ENCODE measurements at regions not wholly inside any gene's neighbourhood (a gene's known extent, or its start where the extent isn't known, plus 50 kb on each side); places are given as distances from the start of the nearest gene placed in this dataset.
"Not testable (repeated sequence)": the region's sequence is repeated elsewhere in the genome, so short reads cannot be mapped to it uniquely, and the experiment has no call there.

GRCh38 chr15:59894835-59895234, 109.3 kb upstream of the FOXB1 start:
- DNase-seq: no peak

GRCh38 chr15:59892985-59893384, 111.1 kb upstream of the FOXB1 start:
- no peak for DNase-seq

GRCh38 chr15:59887870-59888269, 116.2 kb upstream of the FOXB1 start:
- not testable (repeated sequence) for DNase-seq

GRCh38 chr15:59887211-59887610, 116.9 kb upstream of the FOXB1 start:
- no peak for DNase-seq

GRCh38 chr15:59886441-59886840, 117.7 kb upstream of the FOXB1 start:
- no peak for DNase-seq

- DNase-seq: no peak
Measured at GRCh38 chr15:59885832-59886231, 118.3 kb upstream of the FOXB1 start.

- no peak for DNase-seq
Measured at GRCh38 chr15:59879506-59880265, 124.4 kb upstream of the FOXB1 start.

GRCh38 chr15:59876140-59876539, 128.0 kb upstream of the FOXB1 start:
- DNase-seq: no peak

- no peak for DNase-seq
Measured at GRCh38 chr15:59873644-59874272, 130.4 kb upstream of the FOXB1 start.

GRCh38 chr15:59867086-59867855, 136.8 kb upstream of the FOXB1 start:
- DNase-seq: no peak

GRCh38 chr15:59866642-59867041, 137.5 kb upstream of the FOXB1 start:
- no peak for DNase-seq

GRCh38 chr15:59862191-59863155, 141.6 kb upstream of the FOXB1 start:
- DNase-seq: no peak

- DNase-seq: no peak
Measured at GRCh38 chr15:59847968-59848367, 156.1 kb upstream of the FOXB1 start.

GRCh38 chr15:59845942-59846499, 156.9 kb upstream of the BNIP2 start:
- no peak for DNase-seq

- no peak for DNase-seq
Measured at GRCh38 chr15:59843609-59844008, 154.5 kb upstream of the BNIP2 start.

GRCh38 chr15:59841036-59841435, 151.9 kb upstream of the BNIP2 start:
- no peak for DNase-seq

GRCh38 chr15:59839906-59840305, 150.8 kb upstream of the BNIP2 start:
- DNase-seq: no peak

GRCh38 chr15:59838900-59839299, 149.8 kb upstream of the BNIP2 start:
- DNase-seq: no peak

- no peak for DNase-seq
Measured at GRCh38 chr15:59835776-59836175, 146.7 kb upstream of the BNIP2 start.

- DNase-seq: no peak
Measured at GRCh38 chr15:59834528-59834927, 145.4 kb upstream of the BNIP2 start.

GRCh38 chr15:59833366-59833765, 144.2 kb upstream of the BNIP2 start:
- DNase-seq: no peak

- DNase-seq: no peak
Measured at GRCh38 chr15:59830873-59831272, 141.8 kb upstream of the BNIP2 start.

Measured in stimulated activated CD4-positive, alpha-beta T cell treated with anti-CD3 and anti-CD28 coated beads, Interleukin-12 subunit alpha, Interleukin-12 subunit beta, amount 100 ng/mL, for 4 hours (primary cell).